Adrenal gland (tissue), 9 donors: ENCODE measurements at regions not wholly inside any gene's neighbourhood (a gene's known extent, or its start where the extent isn't known, plus 50 kb on each side); places are given as distances from the start of the nearest gene placed in this dataset.

Source experiments
- DNase-seq, 7 donors: peaks; one replicate each; pipeline ENCODE4 v3.0.0-alpha.2; 2019 to 2020
- H3K27ac ChIP-seq, 5 donors: fragments of 200-600 bp; sonication (generic) in 4 of 5; 1 replicate in 3 of 5; 2 replicates in 2 of 5; pipeline versions ENCODE4 v1.5.1 to v1.8.0; 2016 to 2020; ENCODE audit warnings: mild to moderate bottlenecking in 1 of 5
- H3K27me3 ChIP-seq: fragments of 200-600 bp; 2 replicates; pipeline ENCODE4 v1.8.0; 2021
- H3K36me3 ChIP-seq, 2 donors: fragments of 200-600 bp; replicated peaks in 1 of 2; 1 replicate in 1 of 2; 2 replicates in 1 of 2; pipeline versions ENCODE4 v1.5.1 to v1.8.0; 2018 to 2022
- H3K4me1 ChIP-seq, 2 donors: fragments of 200-600 bp; replicated peaks in 1 of 2; 1 replicate in 1 of 2; 2 replicates in 1 of 2; pipeline versions ENCODE4 v1.5.1 to v1.8.0; 2018 to 2021
- H3K4me3 ChIP-seq, 4 donors: fragments of 200-600 bp; sonication (generic) in 3 of 4; one replicate each; pipeline ENCODE4 v1.5.1; 2016 to 2018
- H3K9me3 ChIP-seq, 3 donors: fragments of 200-600 bp; sonication (generic) in 1 of 3; replicated peaks in 1 of 3; 1 replicate in 2 of 3; 2 replicates in 1 of 3; pipeline versions ENCODE4 v1.5.1 to v1.8.0; 2016 to 2021
- CTCF ChIP-seq, 6 experiments: fragments of 450-650 bp in 4 of 6; fragments of 200-600 bp in 2 of 6; sonication (generic) in 1 of 6; IDR thresholded peaks; 1 replicate in 5 of 6; 2 replicates in 1 of 6; pipeline versions ENCODE4 v1.5.1 to v1.8.0; 2016 to 2021; ENCODE audit warnings: antibody characterized with exemption in 6 of 6, mild to moderate bottlenecking in 2 of 6, moderate library complexity in 1 of 6
- POLR2A ChIP-seq, 2 donors: fragments of 450-650 bp; IDR thresholded peaks; one replicate each; pipeline ENCODE4 v1.6.1; 2017; ENCODE audit warnings: antibody characterized with exemption in 2 of 2, mild to moderate bottlenecking in 2 of 2, moderate library complexity in 1 of 2
- WGBS, 4 donors: extraction: QIAGEN DNeasy Blood & Tissue Kit in 2 of 4; methylation state at CpG; one replicate each; pipeline versions ENCODE4 v1.1.5 to v1.1.7; 2013 to 2017; 5-methylcytosine and 5-hydroxymethylcytosine counted together
- intact Hi-C, 2 donors: fragments of 100-400 bp; cut with DNase I; formaldehyde crosslinking; loops; one replicate each; pipeline versions ENCODE4 v1.14.1 to v1.15.0; 2022 to 2023
- donor health status: healthy with polysubstance abuse.
- donor health status: Bipolar disorder and iron deficiency.
- donor health status: DM: yes; HTN: yes; CAD: no.
- donor health status: DM: no; HTN: no; CAD: no.
- donor health status: DM: no; HTN: no; CAD: no.

GRCh38 chr14:101466456-101467180, 94.7 kb upstream of the DIO3 start:
- Histone ChIP-seq H3K27ac (no peak overlapping the region), H3K4me1 (no peaks in the 10 kb centered on the region), H3K27me3 (no peaks in the 10 kb centered on the region), H3K36me3 (no peaks in the 10 kb centered on the region), H3K9me3 (no peaks in the 10 kb centered on the region), H3K4me3 (no peak overlapping the region)
- TF ChIP-seq CTCF (IDR thresholded peaks at IDR 0.05), result no peak
- TF ChIP-seq POLR2A (IDR thresholded peaks at IDR 0.05), result no peak
- peak in 1 of 7 donors; percentile 21 for DNase-seq
- intact Hi-C loops, result no loop called here
- 84 to 89% (median 87%) methylated on average over 14 to 17 of the region's 17 CpGs for WGBS, 4 donors

- H3K27me3 ChIP-seq, result no peaks in the 10 kb centered on the region
- intact Hi-C loops, result no loop called here
- H3K4me1 ChIP-seq, result no peaks in the 10 kb centered on the region
- no peak for TF ChIP-seq POLR2A (IDR thresholded peaks at IDR 0.05)
- no peak for TF ChIP-seq CTCF (IDR thresholded peaks at IDR 0.05)
- H3K9me3 ChIP-seq, result no peaks in the 10 kb centered on the region
- no peak overlapping the region for H3K4me3 ChIP-seq
- no peak overlapping the region for H3K27ac ChIP-seq
- 91 to 94% (median 93%) methylated on average over 13 of the region's 13 CpGs for WGBS, 4 donors
- no peaks in the 10 kb centered on the region for H3K36me3 ChIP-seq
- DNase-seq, result peak in 1 of 7 donors; percentile 31
Measured at GRCh38 chr14:101467181-101467926, 93.9 kb upstream of the DIO3 start.

GRCh38 chr14:101469382-101470247, 91.7 kb upstream of the DIO3 start:
- H3K36me3 ChIP-seq, result no peaks in the 10 kb centered on the region
- H3K4me1 ChIP-seq, result peaks cover 0 to under 1% of the 10 kb centered on the region in 2 donors
- no peaks in the 10 kb centered on the region for H3K9me3 ChIP-seq
- intact Hi-C loops, result no loop called here
- TF ChIP-seq CTCF (IDR thresholded peaks at IDR 0.05) (no peak), POLR2A (IDR thresholded peaks at IDR 0.05) (no peak)
- no peak overlapping the region for H3K27ac ChIP-seq
- DNase-seq, result peak in 2 of 7 donors; percentile 12 to 45
- H3K27me3 ChIP-seq, result no peaks in the 10 kb centered on the region
- no peak overlapping the region for H3K4me3 ChIP-seq
- 88 to 94% (median 91%) methylated on average over 13 to 25 of the region's 25 CpGs for WGBS, 4 donors

- H3K27ac ChIP-seq, result no peak overlapping the region
- no peak for TF ChIP-seq POLR2A (IDR thresholded peaks at IDR 0.05)
- TF ChIP-seq CTCF (IDR thresholded peaks at IDR 0.05), result no peak
- H3K27me3 ChIP-seq, result no peaks in the 10 kb centered on the region
- no peaks in the 10 kb centered on the region for H3K36me3 ChIP-seq
- H3K4me3 ChIP-seq, result no peak overlapping the region
- WGBS, 4 donors, result 81 to 87% (median 84%) methylated on average over 11 to 12 of the region's 12 CpGs
- intact Hi-C loops, result no loop called here
- H3K9me3 ChIP-seq, result no peaks in the 10 kb centered on the region
- DNase-seq, result no peak
- peaks cover 2 to 7% of the 10 kb centered on the region in 2 donors for H3K4me1 ChIP-seq
Measured at GRCh38 chr14:101470266-101470665, 91.0 kb upstream of the DIO3 start.
